Tibial nerve (tissue), 4 donors: ENCODE measurements at regions not wholly inside any gene's neighbourhood (a gene's known extent, or its start where the extent isn't known, plus 50 kb on each side); places are given as distances from the start of the nearest gene placed in this dataset.
"Not testable (repeated sequence)": the region's sequence is repeated elsewhere in the genome, so short reads cannot be mapped to it uniquely, and the experiment has no call there.

ENCODE experiments used
- DNase-seq, 2 donors: peaks; one replicate each; pipeline ENCODE4 v3.0.0-alpha.2; 2019; ENCODE audit warnings: low spot score in 2 of 2
- H3K27ac ChIP-seq, 4 donors: fragments of 200-600 bp; sonication (generic) in 3 of 4; one replicate each; pipeline ENCODE4 v1.5.1; 2017 to 2019; ENCODE audit warnings: mild to moderate bottlenecking in 1 of 4
- H3K27me3 ChIP-seq, 2 donors: fragments of 200-600 bp; sonication (generic) in 1 of 2; one replicate each; pipeline versions ENCODE4 v1.5.1 to v1.6.0; 2017 to 2019
- H3K36me3 ChIP-seq, 3 donors: fragments of 200-600 bp; sonication (generic); one replicate each; pipeline ENCODE4 v1.5.1; 2018 to 2019
- H3K4me1 ChIP-seq, 4 donors: fragments of 200-600 bp; sonication (generic) in 3 of 4; one replicate each; pipeline ENCODE4 v1.5.1; 2017 to 2019
- H3K4me3 ChIP-seq, 4 donors: fragments of 200-600 bp; sonication (generic) in 3 of 4; one replicate each; pipeline ENCODE4 v1.5.1; 2017 to 2019; ENCODE audit warnings: mild to moderate bottlenecking in 1 of 4, moderate library complexity in 1 of 4
- H3K9me3 ChIP-seq, 4 donors: fragments of 200-600 bp; sonication (generic) in 3 of 4; one replicate each; pipeline ENCODE4 v1.5.1; 2017 to 2019
- CTCF ChIP-seq, 5 experiments: fragments of 200-600 bp in 3 of 5; fragments of 450-650 bp in 2 of 5; sonication (generic) in 3 of 5; IDR thresholded peaks; one replicate each; pipeline ENCODE4 v1.5.1; 2016 to 2019; ENCODE audit warnings: antibody characterized with exemption in 5 of 5, mild to moderate bottlenecking in 3 of 5, moderate library complexity in 2 of 5
- EP300 ChIP-seq, 2 donors: sonication (generic); formaldehyde crosslinking; IDR thresholded peaks; one replicate each; pipeline ENCODE4 v1.6.1; 2017; ENCODE audit warnings: antibody characterized with exemption in 2 of 2, mild to moderate bottlenecking in 1 of 2
- POLR2A ChIP-seq, 2 donors: fragments of 450-650 bp; IDR thresholded peaks; one replicate each; pipeline ENCODE4 v1.6.1; 2017; ENCODE audit warnings: antibody characterized with exemption in 2 of 2, mild to moderate bottlenecking in 2 of 2, moderate library complexity in 2 of 2
- WGBS, 2 donors: methylation state at CpG; one replicate each; pipeline ENCODE4 v1.1.5; 2018; 5-methylcytosine and 5-hydroxymethylcytosine counted together

- H3K4me3 ChIP-seq, result no peak overlapping the region
- WGBS, 2 donors, result 34 to 45% methylated on average over 3 of the region's 3 CpGs
- no peaks in the 10 kb centered on the region for H3K9me3 ChIP-seq
- H3K27ac ChIP-seq, result no peak overlapping the region
- DNase-seq, result no peak
- H3K27me3 ChIP-seq, result no peaks in the 10 kb centered on the region
- no peaks in the 10 kb centered on the region for H3K4me1 ChIP-seq
- no peak for TF ChIP-seq CTCF (IDR thresholded peaks at IDR 0.05)
- TF ChIP-seq POLR2A (IDR thresholded peaks at IDR 0.05), result no peak
- no peak for TF ChIP-seq EP300 (IDR thresholded peaks at IDR 0.05)
- H3K36me3 ChIP-seq, result no peaks in the 10 kb centered on the region
These were observed 305.9 kb upstream of the TMEFF2 start for GRCh38 chr2:192500550-192501200.

GRCh38 chr2:192499476-192499875 is 304.7 kb upstream of the TMEFF2 start:
- H3K36me3 ChIP-seq, result no peaks in the 10 kb centered on the region
- no peaks in the 10 kb centered on the region for H3K27me3 ChIP-seq
- no peaks in the 10 kb centered on the region for H3K9me3 ChIP-seq
- TF ChIP-seq EP300 (IDR thresholded peaks at IDR 0.05), result no peak
- H3K27ac ChIP-seq, result no peak overlapping the region
- DNase-seq, result no peak
- no peaks in the 10 kb centered on the region for H3K4me1 ChIP-seq
- H3K4me3 ChIP-seq, result no peak overlapping the region

GRCh38 chr2:192498747-192499146 is 304.0 kb upstream of the TMEFF2 start:
- Histone ChIP-seq H3K36me3 (no peaks in the 10 kb centered on the region), H3K4me1 (no peaks in the 10 kb centered on the region), H3K4me3 (no peak overlapping the region), H3K9me3 (no peaks in the 10 kb centered on the region), H3K27ac (no peak overlapping the region), H3K27me3 (no peaks in the 10 kb centered on the region)
- no peak for DNase-seq
- WGBS, 2 donors, result 72 to 79% methylated on average over 11 of the region's 11 CpGs
- TF ChIP-seq POLR2A (IDR thresholded peaks at IDR 0.05), result no peak
- no peak for TF ChIP-seq EP300 (IDR thresholded peaks at IDR 0.05)
- TF ChIP-seq CTCF (IDR thresholded peaks at IDR 0.05), result no peak

- not testable (repeated sequence) for H3K4me3 ChIP-seq, H3K9me3 ChIP-seq, H3K4me1 ChIP-seq, H3K36me3 ChIP-seq, DNase-seq, H3K27me3 ChIP-seq, H3K27ac ChIP-seq
- WGBS, 2 donors, result 50 to 61% methylated on average over 1 of the region's 1 CpG
These were observed 293.4 kb upstream of the TMEFF2 start for GRCh38 chr2:192488158-192488557.

GRCh38 chr2:192487636-192488035 is 292.9 kb upstream of the TMEFF2 start:
- DNase-seq, result no peak
- TF ChIP-seq EP300 (IDR thresholded peaks at IDR 0.05), result no peak
- no peak for TF ChIP-seq CTCF (IDR thresholded peaks at IDR 0.05)
- no peak for TF ChIP-seq POLR2A (IDR thresholded peaks at IDR 0.05)
- H3K4me1 ChIP-seq, result no peaks in the 10 kb centered on the region
- no peak overlapping the region for H3K4me3 ChIP-seq
- no peaks in the 10 kb centered on the region for H3K27me3 ChIP-seq
- no peaks in the 10 kb centered on the region for H3K9me3 ChIP-seq
- no peaks in the 10 kb centered on the region for H3K36me3 ChIP-seq
- H3K27ac ChIP-seq, result no peak overlapping the region
- 83 to 86% methylated on average over 11 of the region's 11 CpGs for WGBS, 2 donors

GRCh38 chr2:192484903-192485302 is 290.2 kb upstream of the TMEFF2 start:
- no peak overlapping the region for H3K27ac ChIP-seq
- no peaks in the 10 kb centered on the region for H3K36me3 ChIP-seq
- H3K9me3 ChIP-seq, result no peaks in the 10 kb centered on the region
- no peaks in the 10 kb centered on the region for H3K27me3 ChIP-seq
- no peak overlapping the region for H3K4me3 ChIP-seq
- H3K4me1 ChIP-seq, result no peaks in the 10 kb centered on the region
- WGBS, 2 donors, result 57 to 67% methylated on average over 1 of the region's 1 CpG
- no peak for DNase-seq
- TF ChIP-seq EP300 (IDR thresholded peaks at IDR 0.05) (no peak), CTCF (IDR thresholded peaks at IDR 0.05) (no peak), POLR2A (IDR thresholded peaks at IDR 0.05) (no peak)
